ENCODE measurements at regions not wholly inside any gene's neighbourhood (a gene's known extent, or its start where the extent isn't known, plus 50 kb on each side); places are given as distances from the start of the nearest gene placed in this dataset.
"Not testable (repeated sequence)": the region's sequence is repeated elsewhere in the genome, so short reads cannot be mapped to it uniquely, and the experiment has no call there.

DNA sequence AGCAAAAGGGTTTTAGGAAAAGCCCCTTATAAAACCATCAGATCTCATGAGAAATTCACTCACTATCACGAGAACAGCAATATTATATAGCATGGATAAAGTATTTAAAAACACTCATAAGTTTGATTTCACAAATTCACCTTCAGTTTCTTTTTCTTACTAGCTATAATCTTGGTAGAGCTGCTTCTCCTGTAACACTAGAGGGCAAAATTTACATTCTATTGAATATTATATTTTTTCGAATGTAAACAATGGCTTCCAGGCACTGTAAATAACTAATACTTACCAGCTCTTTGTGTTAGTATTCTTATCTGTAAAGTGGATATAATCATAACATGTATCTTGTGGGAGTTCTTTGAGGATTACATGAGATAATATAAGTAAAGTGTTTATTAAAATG, 259.6 kb downstream of the CCER1 start:
- no peaks in the 10 kb centered on the region for H3K9me3 ChIP-seq
- no peaks in the 10 kb centered on the region for H3K27me3 ChIP-seq (replicated peaks; ENCODE audit: insufficient read depth)
- TF ChIP-seq, protein P1, sequence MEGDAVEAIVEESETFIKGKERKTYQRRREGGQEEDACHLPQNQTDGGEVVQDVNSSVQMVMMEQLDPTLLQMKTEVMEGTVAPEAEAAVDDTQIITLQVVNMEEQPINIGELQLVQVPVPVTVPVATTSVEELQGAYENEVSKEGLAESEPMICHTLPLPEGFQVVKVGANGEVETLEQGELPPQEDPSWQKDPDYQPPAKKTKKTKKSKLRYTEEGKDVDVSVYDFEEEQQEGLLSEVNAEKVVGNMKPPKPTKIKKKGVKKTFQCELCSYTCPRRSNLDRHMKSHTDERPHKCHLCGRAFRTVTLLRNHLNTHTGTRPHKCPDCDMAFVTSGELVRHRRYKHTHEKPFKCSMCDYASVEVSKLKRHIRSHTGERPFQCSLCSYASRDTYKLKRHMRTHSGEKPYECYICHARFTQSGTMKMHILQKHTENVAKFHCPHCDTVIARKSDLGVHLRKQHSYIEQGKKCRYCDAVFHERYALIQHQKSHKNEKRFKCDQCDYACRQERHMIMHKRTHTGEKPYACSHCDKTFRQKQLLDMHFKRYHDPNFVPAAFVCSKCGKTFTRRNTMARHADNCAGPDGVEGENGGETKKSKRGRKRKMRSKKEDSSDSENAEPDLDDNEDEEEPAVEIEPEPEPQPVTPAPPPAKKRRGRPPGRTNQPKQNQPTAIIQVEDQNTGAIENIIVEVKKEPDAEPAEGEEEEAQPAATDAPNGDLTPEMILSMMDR (IDR thresholded peaks at IDR 0.05) = no peak
- ATAC-seq (ENCODE audit: insufficient number of reproducible peaks, low FRiP score, low read depth) (no peak), DNase-seq (ENCODE audit: low spot score) (no peak)
- H3K4me3 ChIP-seq = no peak overlapping the region
- no peaks in the 10 kb centered on the region for H3K4me1 ChIP-seq (ENCODE audit: control insufficient read depth in 1 of 2, low read depth in 2 of 2)
- H3K27ac ChIP-seq = no peak overlapping the region
- H3K36me3 ChIP-seq = no peaks in the 10 kb centered on the region

DNA sequence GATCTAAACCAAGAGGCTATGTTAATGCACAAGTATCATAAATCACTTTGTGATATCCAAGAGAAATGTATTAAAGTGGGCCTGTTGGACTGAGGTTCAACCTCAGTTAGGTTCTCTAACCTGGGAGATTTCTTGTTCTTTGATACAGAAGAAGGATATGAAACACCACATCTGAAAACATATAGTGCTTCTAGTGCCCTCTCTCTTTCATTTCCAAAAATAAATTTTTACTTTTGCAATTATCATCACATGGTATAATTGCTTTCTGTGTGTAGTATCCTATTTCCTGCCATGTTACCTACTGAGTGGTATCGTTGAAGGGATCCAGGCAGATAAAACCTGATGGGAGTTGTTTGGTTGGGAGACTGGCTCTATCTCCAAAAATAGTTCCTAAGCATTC, 264.9 kb downstream of the CCER1 start:
- TF ChIP-seq, protein P1 (IDR thresholded peaks at IDR 0.05) = no peak
- Histone ChIP-seq H3K4me1 (ENCODE audit: control insufficient read depth in 1 of 2, low read depth in 2 of 2) (no peaks in the 10 kb centered on the region), H3K4me3 (no peak overlapping the region), H3K27me3 (replicated peaks; ENCODE audit: insufficient read depth) (no peaks in the 10 kb centered on the region), H3K27ac (no peak overlapping the region), H3K9me3 (no peaks in the 10 kb centered on the region), H3K36me3 (no peaks in the 10 kb centered on the region)
- ATAC-seq (ENCODE audit: insufficient number of reproducible peaks, low FRiP score, low read depth) (no peak), DNase-seq (ENCODE audit: low spot score) (no peak)

DNA sequence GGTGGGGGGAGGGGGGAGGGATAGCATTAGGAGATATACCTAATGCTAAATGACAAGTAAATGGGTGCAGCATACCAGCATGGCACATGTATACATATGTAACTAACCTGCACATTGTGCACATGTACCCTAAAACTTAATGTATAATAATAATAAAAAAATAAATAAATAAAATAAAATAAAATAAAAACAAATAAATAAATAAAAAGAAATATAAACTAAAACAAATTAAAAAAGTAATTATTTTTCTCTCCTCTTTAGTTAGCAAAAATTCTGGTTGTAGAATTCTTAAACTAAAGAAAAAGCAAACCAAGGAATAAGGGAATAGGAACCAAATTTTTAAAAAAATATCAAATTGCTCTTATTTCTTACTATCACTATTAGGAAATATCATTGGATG, 267.3 kb downstream of the CCER1 start:
- not testable (repeated sequence) for H3K27me3 ChIP-seq (replicated peaks; ENCODE audit: insufficient read depth); H3K36me3 ChIP-seq; ATAC-seq (ENCODE audit: insufficient number of reproducible peaks, low FRiP score, low read depth); H3K4me3 ChIP-seq; H3K9me3 ChIP-seq; H3K27ac ChIP-seq; H3K4me1 ChIP-seq (ENCODE audit: control insufficient read depth in 1 of 2, low read depth in 2 of 2); DNase-seq (ENCODE audit: low spot score)

DNA sequence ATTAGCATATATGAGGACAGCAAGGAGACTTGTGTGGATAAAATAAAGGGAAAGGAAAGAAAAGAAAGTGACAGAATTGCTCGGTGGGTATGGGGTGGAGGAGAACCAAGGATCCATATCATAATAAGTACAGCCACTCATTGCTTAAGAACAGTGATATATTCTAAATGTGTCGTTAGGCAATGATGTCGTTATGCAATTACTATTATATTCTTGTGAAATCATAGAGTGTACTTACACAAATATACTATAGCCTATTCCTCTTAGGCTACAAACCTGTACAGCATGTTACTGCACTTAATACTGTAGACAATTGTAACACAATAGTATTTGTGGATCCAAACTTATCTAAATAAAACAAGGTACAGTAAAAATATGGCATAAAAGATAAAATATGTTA, 271.1 kb downstream of the CCER1 start:
- Histone ChIP-seq H3K4me3 (no peak overlapping the region), H3K27ac (no peak overlapping the region), H3K9me3 (no peaks in the 10 kb centered on the region), H3K27me3 (replicated peaks; ENCODE audit: insufficient read depth) (no peaks in the 10 kb centered on the region), H3K36me3 (no peaks in the 10 kb centered on the region), H3K4me1 (ENCODE audit: control insufficient read depth in 1 of 2, low read depth in 2 of 2) (no peaks in the 10 kb centered on the region)
- TF ChIP-seq, protein P1 (IDR thresholded peaks at IDR 0.05) = no peak
- ATAC-seq (ENCODE audit: insufficient number of reproducible peaks, low FRiP score, low read depth) (no peak), DNase-seq (ENCODE audit: low spot score) (no peak)

DNA sequence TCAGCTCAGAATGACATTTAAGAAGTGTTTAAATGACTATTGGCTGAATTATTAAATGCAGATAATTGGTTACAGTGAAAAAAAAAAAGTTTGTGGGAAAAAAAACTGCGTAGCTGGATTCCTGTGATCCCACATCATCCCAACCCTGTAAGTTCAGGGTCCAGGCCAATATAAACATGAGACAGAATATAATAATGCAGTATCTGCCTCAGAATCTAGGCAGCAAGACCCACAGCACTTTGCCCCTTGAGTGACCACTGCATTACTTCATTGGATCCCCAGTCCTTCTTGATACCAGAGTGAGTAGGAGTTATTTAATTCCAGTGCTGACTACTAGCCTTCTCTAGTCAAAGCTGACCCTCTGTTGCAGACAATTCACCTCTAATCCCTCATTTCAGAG, 272.6 kb downstream of the CCER1 start:
- H3K4me3 ChIP-seq = no peak overlapping the region
- H3K27ac ChIP-seq = no peak overlapping the region
- ATAC-seq (ENCODE audit: insufficient number of reproducible peaks, low FRiP score, low read depth) (no peak), DNase-seq (ENCODE audit: low spot score) (no peak)
- no peaks in the 10 kb centered on the region for H3K36me3 ChIP-seq
- no peaks in the 10 kb centered on the region for H3K4me1 ChIP-seq (ENCODE audit: control insufficient read depth in 1 of 2, low read depth in 2 of 2)
- H3K9me3 ChIP-seq = no peaks in the 10 kb centered on the region
- TF ChIP-seq, protein P1 (IDR thresholded peaks at IDR 0.05) = no peak
- no peaks in the 10 kb centered on the region for H3K27me3 ChIP-seq (replicated peaks; ENCODE audit: insufficient read depth)

DNA sequence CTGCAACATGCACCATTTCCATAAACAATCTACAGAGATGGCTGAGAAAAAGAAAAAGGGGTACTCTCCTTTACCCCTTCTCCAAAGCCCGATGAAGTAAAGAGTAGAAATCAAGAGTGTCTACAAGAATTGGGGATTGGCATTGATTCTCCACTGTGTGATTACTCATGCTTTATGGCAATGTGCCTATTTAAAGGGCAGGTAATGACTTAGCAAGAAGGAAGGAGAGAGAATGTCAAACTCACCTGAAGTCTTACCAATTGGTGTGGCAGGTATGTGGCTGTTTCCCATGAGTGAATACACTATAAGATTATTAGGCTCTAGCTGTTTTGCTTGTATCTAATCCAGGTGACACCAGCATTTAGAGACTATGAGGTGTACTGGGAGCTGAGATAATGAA, 275.3 kb downstream of the CCER1 start:
- DNase-seq (ENCODE audit: low spot score) (no peak), ATAC-seq (ENCODE audit: insufficient number of reproducible peaks, low FRiP score, low read depth) (no peak)
- no peaks in the 10 kb centered on the region for H3K27me3 ChIP-seq (replicated peaks; ENCODE audit: insufficient read depth)
- no peak overlapping the region for H3K4me3 ChIP-seq
- no peaks in the 10 kb centered on the region for H3K4me1 ChIP-seq (ENCODE audit: control insufficient read depth in 1 of 2, low read depth in 2 of 2)
- H3K27ac ChIP-seq = no peak overlapping the region
- H3K36me3 ChIP-seq = no peaks in the 10 kb centered on the region
- H3K9me3 ChIP-seq = no peaks in the 10 kb centered on the region
- TF ChIP-seq, protein P1 (IDR thresholded peaks at IDR 0.05) = no peak
